OCI-LY7 (cell line): ENCODE measurements at regions not wholly inside any gene's neighbourhood (a gene's known extent, or its start where the extent isn't known, plus 50 kb on each side); places are given as distances from the start of the nearest gene placed in this dataset.

ENCODE experiments used
- BruUV-seq: library from RNA; stranded (reverse); fragments of 400-500 nt; replicated peaks from 2 replicates; lab custom pipeline; 2021; lab: Mats Ljungman, UMichigan
- CTCF ChIA-PET: fragments of 300-600 bp; sonication (Branson Sonifier 250); formaldehyde crosslinking; loops from one replicate; lab custom pipeline; 2022; ENCODE audit warnings: antibody characterized with exemption; ENCODE audit not compliant: unreplicated experiment; lab: Charles Lee
- POLR2A ChIA-PET: fragments of 300-600 bp; sonication (Branson Sonifier 250); formaldehyde crosslinking; loops from one replicate; lab custom pipeline; 2022; ENCODE audit warnings: antibody characterized with exemption; lab: Charles Lee
- DNase-seq: peaks from one replicate; pipeline ENCODE4 v3.0.0-alpha.2; 2015; ENCODE audit warnings: low spot score
- H2AFZ ChIP-seq: fragments of 200-600 bp; sonication (generic), shearing (Covaris generic); 2 replicates; pipeline ENCODE4 v1.6.1; 2014; ENCODE audit warnings: mild to moderate bottlenecking, antibody characterized with exemption, low read length, moderate library complexity
- H3K27ac ChIP-seq: fragments of 200-600 bp; sonication (generic); 2 replicates; pipeline ENCODE4 v1.5.1; 2014; ENCODE audit warnings: mixed run types, low read depth, mild to moderate bottlenecking, moderate library complexity, low read length, inconsistent platforms; ENCODE audit not compliant: poor library complexity, severe bottlenecking
- H3K36me3 ChIP-seq: fragments of 200-600 bp; sonication (generic); 2 replicates; pipeline ENCODE4 v1.6.1; 2014; ENCODE audit warnings: mild to moderate bottlenecking, antibody characterized with exemption, low read length, moderate library complexity, mixed read lengths; ENCODE audit not compliant: insufficient read depth
- H3K4me1 ChIP-seq: fragments of 200-600 bp; sonication (generic); 2 replicates; pipeline ENCODE4 v1.5.1; 2014; ENCODE audit warnings: mild to moderate bottlenecking, low read length; ENCODE audit not compliant: insufficient read depth, poor library complexity, severe bottlenecking
- H3K4me2 ChIP-seq: fragments of 200-600 bp; sonication (generic); 2 replicates; pipeline ENCODE4 v1.6.1; 2014; ENCODE audit warnings: mild to moderate bottlenecking, low read length
- H3K4me3 ChIP-seq: fragments of 200-600 bp; sonication (generic); 2 replicates; pipeline ENCODE4 v1.5.1; 2014; ENCODE audit warnings: mild to moderate bottlenecking, low read depth, low read length; ENCODE audit not compliant: poor library complexity, severe bottlenecking
- H3K79me2 ChIP-seq: fragments of 200-600 bp; sonication (generic); 2 replicates; pipeline ENCODE4 v1.6.1; 2016; ENCODE audit warnings: low read depth, mild to moderate bottlenecking, low read length, moderate library complexity, mixed read lengths; ENCODE audit not compliant: insufficient read depth
- H3K9me2 ChIP-seq: fragments of 200-600 bp; sonication (generic); 2 replicates; pipeline ENCODE4 v1.6.1; 2016; ENCODE audit warnings: mild to moderate bottlenecking, low read length, mixed read lengths; ENCODE audit not compliant: insufficient read depth
- H3K9me3 ChIP-seq: fragments of 200-600 bp; sonication (generic); 2 replicates; pipeline ENCODE4 v1.6.1; 2014; ENCODE audit warnings: mild to moderate bottlenecking, mixed run types, low read length, mixed read lengths
- H4K20me1 ChIP-seq: fragments of 200-600 bp; sonication (generic); 2 replicates; pipeline ENCODE4 v1.6.1; 2014; ENCODE audit warnings: mild to moderate bottlenecking, antibody characterized with exemption, low read length, moderate library complexity, mixed read lengths; ENCODE audit not compliant: insufficient read depth
- EZH2phosphoT487 ChIP-seq: fragments of 200-600 bp; sonication (generic); IDR thresholded peaks from 2 replicates; pipeline ENCODE4 v1.6.1; 2018; ENCODE audit warnings: low read depth, borderline replicate concordance, mild to moderate bottlenecking, mixed run types, antibody characterized with exemption, low read length, moderate library complexity, mixed read lengths
- intact Hi-C: fragments of 100-400 bp; cut with micrococcal nuclease; formaldehyde crosslinking; loops from one replicate; pipeline ENCODE4 v1.10.0; 2022; ENCODE audit not compliant: unreplicated experiment
- TF ChIP-seq, protein P1 (sequence below): fragments of 200-600 bp; sonication (generic); conservative IDR thresholded peaks from 2 replicates; pipeline ENCODE4 v1.5.1; 2014; ENCODE audit warnings: mild to moderate bottlenecking, antibody characterized with exemption, low read length, moderate library complexity, mixed read lengths

DNA sequence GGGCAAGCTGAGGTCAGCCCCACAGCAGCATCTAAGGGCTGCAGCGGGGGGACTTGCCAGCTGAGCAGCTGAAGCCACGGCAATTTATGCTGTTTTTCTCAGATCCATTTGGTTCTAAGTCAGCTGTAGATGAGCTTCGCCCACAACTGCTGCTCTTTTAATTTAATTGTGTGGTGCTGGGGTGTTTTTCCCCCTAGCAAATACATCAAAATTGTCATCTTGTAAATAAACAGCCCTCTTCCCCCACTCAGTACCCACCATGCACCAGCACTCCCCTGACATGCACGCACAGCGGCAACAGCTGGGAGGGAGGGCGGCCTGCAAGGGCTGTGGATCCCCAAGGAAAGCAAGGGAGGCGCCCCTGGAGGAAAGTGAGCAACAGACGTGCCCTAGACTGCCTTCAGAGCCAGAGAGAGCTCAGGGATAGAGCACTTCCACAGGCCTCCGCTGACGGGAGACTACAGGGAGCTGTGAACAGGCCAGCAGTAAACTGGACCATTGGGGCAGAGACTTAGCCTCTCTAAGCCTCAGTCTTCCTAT, 149.5 kb downstream of the TMEM132E start:
- H4K20me1 ChIP-seq = no peaks in the 10 kb centered on the region
- H3K4me1 ChIP-seq = no peaks in the 10 kb centered on the region
- DNase-seq = no peak
- H3K4me3 ChIP-seq = no peak overlapping the region
- H3K79me2 ChIP-seq = no peaks in the 10 kb centered on the region
- H3K4me2 ChIP-seq = no peak overlapping the region
- intact Hi-C loops = no loop called here
- TF ChIP-seq EZH2phosphoT487 = no peak
- TF ChIP-seq, protein P1, sequence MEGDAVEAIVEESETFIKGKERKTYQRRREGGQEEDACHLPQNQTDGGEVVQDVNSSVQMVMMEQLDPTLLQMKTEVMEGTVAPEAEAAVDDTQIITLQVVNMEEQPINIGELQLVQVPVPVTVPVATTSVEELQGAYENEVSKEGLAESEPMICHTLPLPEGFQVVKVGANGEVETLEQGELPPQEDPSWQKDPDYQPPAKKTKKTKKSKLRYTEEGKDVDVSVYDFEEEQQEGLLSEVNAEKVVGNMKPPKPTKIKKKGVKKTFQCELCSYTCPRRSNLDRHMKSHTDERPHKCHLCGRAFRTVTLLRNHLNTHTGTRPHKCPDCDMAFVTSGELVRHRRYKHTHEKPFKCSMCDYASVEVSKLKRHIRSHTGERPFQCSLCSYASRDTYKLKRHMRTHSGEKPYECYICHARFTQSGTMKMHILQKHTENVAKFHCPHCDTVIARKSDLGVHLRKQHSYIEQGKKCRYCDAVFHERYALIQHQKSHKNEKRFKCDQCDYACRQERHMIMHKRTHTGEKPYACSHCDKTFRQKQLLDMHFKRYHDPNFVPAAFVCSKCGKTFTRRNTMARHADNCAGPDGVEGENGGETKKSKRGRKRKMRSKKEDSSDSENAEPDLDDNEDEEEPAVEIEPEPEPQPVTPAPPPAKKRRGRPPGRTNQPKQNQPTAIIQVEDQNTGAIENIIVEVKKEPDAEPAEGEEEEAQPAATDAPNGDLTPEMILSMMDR = no peak
- CTCF ChIA-PET = no interaction called here
- H3K36me3 ChIP-seq = no peaks in the 10 kb centered on the region
- POLR2A ChIA-PET = interaction anchor here (0.7 kb wide), 1 partner anchor 372 kb away, joined by 4 read pairs; no protein-coding TSS in a partner anchor
- no peaks in the 10 kb centered on the region for H3K9me2 ChIP-seq
- no peaks in the 10 kb centered on the region for H3K9me3 ChIP-seq
- BruUV-seq = no TSS peak
- no peak overlapping the region for H2AFZ ChIP-seq
- no peak overlapping the region for H3K27ac ChIP-seq

DNA sequence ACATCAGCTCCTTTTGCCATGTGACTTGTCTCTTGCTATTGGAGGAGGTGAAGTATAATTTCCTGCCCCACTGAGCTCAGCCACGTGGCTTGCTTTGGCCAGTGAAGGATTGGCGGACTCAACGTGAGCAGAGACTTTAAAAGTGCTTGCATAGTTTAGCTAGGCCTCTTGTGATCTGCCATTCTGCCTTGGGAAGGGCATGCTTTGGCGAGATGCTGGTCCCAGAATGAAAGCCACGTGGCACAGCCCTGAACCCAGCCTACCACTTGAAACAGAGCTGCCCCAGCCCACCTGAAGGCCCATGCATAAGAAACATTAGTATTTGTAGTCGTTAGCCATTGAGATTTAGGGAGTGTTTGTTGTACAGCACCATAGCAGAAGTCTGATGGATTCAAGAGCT, 148.2 kb downstream of the TMEM132E start:
- CTCF ChIA-PET = interaction anchor here (0.6 kb wide), 1 partner anchor 750 kb away, joined by 3 read pairs; no protein-coding TSS in a partner anchor
- intact Hi-C loops = no loop called here
- Histone ChIP-seq H3K27ac (no peak overlapping the region), H3K4me2 (no peak overlapping the region), H2AFZ (no peak overlapping the region), H3K4me3 (no peak overlapping the region), H4K20me1 (no peaks in the 10 kb centered on the region), H3K79me2 (no peaks in the 10 kb centered on the region), H3K36me3 (no peaks in the 10 kb centered on the region), H3K9me2 (no peaks in the 10 kb centered on the region), H3K4me1 (no peaks in the 10 kb centered on the region), H3K9me3 (no peaks in the 10 kb centered on the region)
- DNase-seq = no peak
- no peak for TF ChIP-seq EZH2phosphoT487
- TF ChIP-seq, protein P1 = no peak
- POLR2A ChIA-PET = no interaction called here
- no TSS peak for BruUV-seq
